ENCODE measurements at regions not wholly inside any gene's neighbourhood (a gene's known extent, or its start where the extent isn't known, plus 50 kb on each side); places are given as distances from the start of the nearest gene placed in this dataset.

GRCh38 chr2:120576509-120577474 lies 158.9 kb upstream of the GLI2 start:
- no peak for DNase-seq

- DNase-seq, result no peak
Measured at GRCh38 chr2:120577721-120578295, 157.9 kb upstream of the GLI2 start.

DNA sequence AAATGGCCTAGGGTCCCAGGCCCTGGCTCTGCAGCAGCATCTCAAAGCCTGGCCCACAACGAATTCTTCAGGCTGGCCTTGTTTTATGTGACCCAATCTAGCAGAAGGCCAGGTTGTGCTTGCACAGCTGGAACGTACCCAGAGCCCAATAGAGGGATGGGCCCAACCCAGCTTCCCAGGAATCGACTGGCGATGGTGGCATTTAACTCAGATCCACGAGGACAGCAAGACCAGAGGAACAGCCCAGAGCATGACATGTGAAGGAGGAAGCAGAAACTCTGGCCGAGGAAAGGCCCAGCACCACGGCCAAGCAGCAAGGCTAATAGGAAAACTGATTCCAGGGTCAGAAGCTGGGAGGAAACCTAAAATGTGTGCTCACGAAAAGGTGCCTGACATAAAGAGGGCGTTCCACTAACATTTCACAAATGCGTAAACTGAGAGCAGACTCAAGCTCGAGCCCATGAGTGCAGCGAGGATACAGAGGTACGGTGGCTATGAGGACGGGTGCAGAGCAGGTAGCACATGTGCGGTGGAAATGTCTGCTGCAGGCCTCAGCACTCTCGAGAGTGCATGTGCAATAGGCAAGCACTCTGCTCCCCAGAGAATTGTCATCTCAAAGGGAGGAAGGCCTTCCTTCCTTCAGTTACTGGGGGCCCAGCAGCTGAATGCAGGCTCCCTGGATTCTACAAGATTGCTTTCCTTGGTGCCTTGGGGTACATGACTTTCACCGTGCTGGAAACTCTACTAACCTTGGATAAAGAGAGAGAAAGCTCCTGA lies 156.9 kb upstream of the GLI2 start:
- no peak for DNase-seq

GRCh38 chr2:120579916-120580685 lies 155.6 kb upstream of the GLI2 start:
- DNase-seq, result no peak

GRCh38 chr2:120580709-120581108 lies 155.0 kb upstream of the GLI2 start:
- no peak for DNase-seq

DNA sequence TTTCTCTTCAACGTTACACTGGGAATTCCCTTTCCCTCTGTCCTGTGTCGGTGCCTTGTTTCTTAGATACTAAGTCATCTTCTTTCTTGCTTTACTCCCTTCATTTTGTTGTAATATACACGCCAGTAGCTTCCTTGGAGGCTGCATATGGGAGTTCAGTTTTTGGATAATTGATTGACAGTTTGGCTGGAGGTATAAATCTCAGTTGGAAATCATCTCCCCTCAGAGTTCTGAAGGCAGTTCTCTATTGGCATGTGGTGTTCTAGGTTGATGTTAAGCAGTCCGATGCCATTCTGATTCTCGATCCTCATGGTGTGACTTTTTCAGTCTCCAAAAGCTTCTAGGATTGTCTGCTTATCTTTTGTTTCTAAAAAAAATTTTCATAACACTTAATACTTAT lies 152.5 kb upstream of the GLI2 start:
- no peak for DNase-seq

- no peak for DNase-seq
Measured at GRCh38 chr2:120583851-120584570, 151.7 kb upstream of the GLI2 start.

- no peak for DNase-seq
Measured at GRCh38 chr2:120586507-120587278, 149.0 kb upstream of the GLI2 start.

DNA sequence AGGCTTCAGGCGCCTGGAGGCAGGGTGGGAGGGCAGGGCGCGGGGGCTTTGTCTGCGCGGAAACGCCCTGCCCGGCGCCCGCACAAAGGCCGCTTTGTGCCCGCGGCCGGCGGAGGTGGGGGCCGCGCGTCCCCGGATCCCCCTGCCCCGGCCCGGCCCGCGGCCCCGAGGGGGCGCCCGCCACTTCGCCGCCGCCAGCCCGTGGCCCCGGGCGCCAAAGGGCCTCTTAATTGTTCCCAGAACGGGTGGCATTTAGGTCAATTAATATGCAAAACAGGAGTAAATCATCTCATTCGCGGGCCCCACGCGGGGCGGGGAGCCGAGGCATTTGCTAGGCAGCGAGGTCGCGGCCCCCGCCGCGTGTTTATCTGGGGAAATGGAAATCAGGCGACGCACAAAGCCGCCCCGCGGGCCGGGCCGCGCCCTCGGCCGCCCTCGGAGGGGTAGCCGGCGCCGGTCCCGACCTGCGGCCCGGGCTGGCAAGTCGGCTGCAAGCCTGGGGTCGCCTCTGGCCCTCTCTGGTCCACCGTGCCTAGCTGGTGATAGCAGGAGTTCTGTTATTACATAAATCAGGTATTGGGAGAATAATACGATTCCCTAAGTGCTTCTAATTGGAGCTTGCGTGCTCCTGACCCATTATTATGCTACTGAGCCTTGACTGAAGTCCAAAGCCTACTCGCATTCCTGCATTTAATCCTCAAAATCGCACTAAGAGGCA lies 148.2 kb upstream of the GLI2 start:
- DNase-seq, result no peak

- DNase-seq, result no peak
Measured at GRCh38 chr2:120587997-120588336, 147.7 kb upstream of the GLI2 start.

DNA sequence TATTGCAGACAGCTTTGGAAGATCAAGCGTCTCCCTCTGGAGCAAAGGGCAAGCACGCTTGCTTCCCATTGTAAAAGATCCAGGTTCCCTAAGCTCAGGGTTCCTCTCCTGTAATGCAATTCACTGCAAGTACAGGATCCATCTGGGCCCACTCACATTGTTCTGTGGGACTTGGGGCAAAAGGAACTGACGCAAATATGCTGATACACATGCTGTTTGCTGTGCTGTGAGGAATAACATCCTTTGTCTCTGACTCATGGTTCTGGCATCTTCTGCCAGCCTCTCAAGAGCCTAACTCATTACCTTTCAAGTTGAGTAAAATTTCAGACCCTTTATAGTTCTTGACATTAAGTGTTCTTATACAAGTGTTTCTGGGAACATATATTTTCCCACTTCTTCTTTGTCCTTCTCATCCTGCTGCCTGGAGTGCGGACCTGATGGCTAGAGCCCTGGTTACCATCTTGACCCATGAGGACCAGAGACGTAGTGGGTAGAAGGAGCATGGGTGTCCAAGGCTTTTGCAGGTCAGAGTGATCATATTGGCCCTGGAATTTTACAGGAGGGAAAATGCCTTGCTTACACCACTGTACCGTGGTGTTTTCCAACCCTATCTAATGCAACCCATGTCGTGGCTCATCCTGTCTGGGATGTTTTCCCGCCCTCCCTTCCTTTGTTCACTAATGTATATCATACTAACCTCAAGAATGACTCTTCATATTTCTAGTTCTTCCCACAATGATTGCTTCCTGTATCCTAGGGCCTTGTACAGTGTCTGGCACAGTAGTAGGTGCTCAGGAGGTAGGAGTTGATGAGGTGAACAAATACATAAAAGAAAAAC lies 145.7 kb upstream of the GLI2 start:
- DNase-seq, result no peak

- DNase-seq, result no peak
Measured at GRCh38 chr2:120590841-120591240, 144.8 kb upstream of the GLI2 start.

DNA sequence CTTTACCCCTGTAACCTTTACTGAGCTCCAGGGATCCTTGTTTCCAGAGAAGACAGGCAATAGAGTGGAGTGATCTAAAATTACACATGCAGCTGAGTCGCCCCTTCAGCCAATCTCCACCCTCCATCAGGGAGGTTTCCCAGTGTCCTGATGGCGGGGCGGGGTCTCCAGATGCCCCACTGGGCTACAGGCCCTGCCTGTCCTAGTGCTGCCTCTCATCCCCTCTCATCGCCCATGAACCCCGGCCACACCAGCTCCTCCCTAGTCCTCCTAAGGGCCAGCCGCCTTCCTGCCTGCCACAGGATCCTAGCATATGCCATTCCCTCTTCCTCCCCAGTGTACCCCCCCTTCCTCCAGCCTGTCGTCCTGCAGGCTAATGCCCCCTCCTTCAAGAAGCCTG lies 144.1 kb upstream of the GLI2 start:
- DNase-seq, result no peak

DNA sequence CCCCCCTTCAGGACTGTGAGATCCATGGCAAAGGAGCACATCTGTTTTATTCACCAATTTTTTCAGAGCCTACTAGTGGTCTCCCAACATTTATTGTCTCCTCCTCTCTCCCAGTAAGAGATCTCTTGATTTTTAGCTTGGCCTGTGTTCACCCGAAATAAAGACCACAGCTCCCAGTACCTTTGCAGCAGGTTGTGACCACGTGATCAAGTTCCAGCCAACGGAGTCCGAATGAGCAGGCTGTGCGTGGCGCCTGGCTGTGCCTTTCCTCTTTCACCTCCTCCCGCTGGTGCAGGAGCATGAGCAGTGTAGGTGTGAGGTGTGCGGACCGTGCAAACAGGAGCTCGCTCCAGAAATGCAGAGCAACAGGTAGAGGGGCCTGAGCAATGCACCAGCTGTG lies 143.6 kb upstream of the GLI2 start:
- no peak for DNase-seq

DNA sequence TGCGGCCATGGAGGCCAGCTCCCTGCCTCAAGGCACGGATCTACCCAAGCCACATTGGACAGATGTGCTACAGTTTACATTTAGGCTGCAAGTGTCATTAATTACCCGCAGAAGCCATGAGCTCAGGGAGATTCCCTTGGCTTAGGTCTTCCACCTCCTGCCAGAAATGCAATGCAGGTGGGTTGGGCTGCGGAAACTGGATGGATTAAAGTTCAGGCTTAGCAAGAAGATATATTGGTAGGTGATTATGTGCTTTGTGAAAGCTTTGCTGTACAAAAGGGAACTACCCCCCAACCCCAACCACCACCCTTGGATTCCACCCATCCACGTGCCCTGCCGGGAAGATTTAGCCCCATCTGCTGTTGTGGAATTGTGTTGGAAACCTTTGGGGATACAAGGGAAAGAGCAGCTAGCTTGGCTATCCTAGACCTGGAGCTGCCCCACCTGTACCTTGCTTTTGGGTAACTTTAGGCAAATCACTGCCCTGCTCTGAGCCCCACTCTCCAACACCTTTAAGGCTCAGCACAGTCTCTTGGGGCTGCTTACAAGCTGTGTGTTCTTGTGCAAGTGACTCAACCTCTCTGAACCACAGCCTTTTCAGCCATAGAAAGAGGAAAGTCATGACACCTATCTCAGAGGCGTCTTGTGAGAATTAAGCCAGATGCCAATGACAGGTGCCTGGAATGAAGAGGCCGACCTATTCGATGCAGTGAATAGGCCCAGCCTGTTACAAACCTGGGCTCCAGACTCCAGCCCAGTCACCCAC lies 141.6 kb upstream of the GLI2 start:
- no peak for DNase-seq

DNA sequence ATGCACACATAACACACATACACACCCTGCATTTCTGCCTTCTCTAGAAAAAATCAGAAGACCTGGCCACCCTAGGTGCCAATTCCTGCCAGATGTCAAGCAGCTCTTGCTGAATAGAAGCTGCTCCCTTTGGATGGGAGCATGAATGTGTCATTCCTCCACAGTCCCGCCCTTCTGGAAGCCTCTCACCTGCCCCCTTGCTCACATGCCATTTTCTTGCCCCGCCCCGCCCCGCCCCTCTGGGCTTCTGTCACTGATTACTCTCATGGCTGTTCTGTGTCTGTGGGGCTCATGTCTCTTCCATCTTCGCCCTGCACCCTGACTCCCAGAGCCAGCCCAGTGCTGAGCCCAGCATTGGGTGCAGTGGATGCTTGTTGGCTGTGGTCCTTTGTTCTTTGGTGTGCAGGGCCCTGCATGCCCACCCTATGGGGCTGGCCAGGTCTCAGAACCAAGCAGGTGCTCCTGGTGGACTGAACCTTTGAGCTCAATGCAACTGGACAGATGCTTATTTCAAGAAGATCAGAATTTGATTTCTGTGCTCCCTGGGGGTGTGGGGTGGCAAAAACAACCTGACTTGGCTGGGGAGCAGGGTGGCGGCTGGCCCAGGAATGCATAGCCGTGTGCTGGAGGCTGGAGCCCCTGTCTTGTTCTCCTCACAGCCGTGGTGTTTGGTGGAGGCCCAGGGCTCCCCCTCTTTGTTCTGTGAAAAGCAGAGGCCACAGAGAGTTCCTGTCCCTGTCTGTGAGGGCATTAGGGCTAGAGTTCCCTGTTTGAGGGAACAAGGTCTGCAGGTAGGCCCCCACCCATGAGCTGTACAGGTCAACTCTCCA lies 140.6 kb upstream of the GLI2 start:
- DNase-seq, result no peak

GRCh38 chr2:120595739-120596138 lies 139.9 kb upstream of the GLI2 start:
- no peak for DNase-seq

- no peak for DNase-seq
Measured at GRCh38 chr2:120596191-120596811, 139.4 kb upstream of the GLI2 start.
